ENCODE measurements at regions not wholly inside any gene's neighbourhood (a gene's known extent, or its start where the extent isn't known, plus 50 kb on each side); places are given as distances from the start of the nearest gene placed in this dataset.
"Not testable (repeated sequence)": the region's sequence is repeated elsewhere in the genome, so short reads cannot be mapped to it uniquely, and the experiment has no call there.

GRCh38 chr2:77578354-77578753 is 56.2 kb upstream of the LRRTM4 start:
- TF ChIP-seq CTCF (IDR thresholded peaks at IDR 0.05) (no peak), ZFX (IDR thresholded peaks at IDR 0.05; ENCODE audit: borderline replicate concordance) (no peak)
- no peak overlapping the region for H3K27ac ChIP-seq

GRCh38 chr2:77579076-77579769 is 57.0 kb upstream of the LRRTM4 start:
- H3K27ac ChIP-seq = no peak overlapping the region
- TF ChIP-seq ZFX (IDR thresholded peaks at IDR 0.05; ENCODE audit: borderline replicate concordance) (no peak), CTCF (IDR thresholded peaks at IDR 0.05) (no peak)

- TF ChIP-seq CTCF (IDR thresholded peaks at IDR 0.05) (no peak), ZFX (IDR thresholded peaks at IDR 0.05; ENCODE audit: borderline replicate concordance) (no peak)
- H3K27ac ChIP-seq = no peak overlapping the region
Observed at GRCh38 chr2:77588438-77588837, 66.3 kb upstream of the LRRTM4 start.

GRCh38 chr2:77590298-77590917 is 68.2 kb upstream of the LRRTM4 start:
- no peak overlapping the region for H3K27ac ChIP-seq
- no peak for TF ChIP-seq ZFX (IDR thresholded peaks at IDR 0.05; ENCODE audit: borderline replicate concordance)
- no peak for TF ChIP-seq CTCF (IDR thresholded peaks at IDR 0.05)

GRCh38 chr2:77592955-77593354 is 70.8 kb upstream of the LRRTM4 start:
- not testable (repeated sequence) for H3K27ac ChIP-seq

GRCh38 chr2:77602771-77603170 is 80.6 kb upstream of the LRRTM4 start:
- TF ChIP-seq CTCF (IDR thresholded peaks at IDR 0.05) = no peak
- TF ChIP-seq ZFX (IDR thresholded peaks at IDR 0.05; ENCODE audit: borderline replicate concordance) = no peak
- no peak overlapping the region for H3K27ac ChIP-seq

- H3K27ac ChIP-seq = peak overlapping the region; percentile 57
Observed at GRCh38 chr2:77604953-77605929, 83.1 kb upstream of the LRRTM4 start.

More at GRCh38 chr2:77604953-77605929, 83.1 kb upstream of the LRRTM4 start:
- TF ChIP-seq CTCF (IDR thresholded peaks at IDR 0.05) (no peak), ZFX (IDR thresholded peaks at IDR 0.05; ENCODE audit: borderline replicate concordance) (no peak)
